OCI-LY7 (cell line): ENCODE measurements at regions not wholly inside any gene's neighbourhood (a gene's known extent, or its start where the extent isn't known, plus 50 kb on each side); places are given as distances from the start of the nearest gene placed in this dataset.

ENCODE experiments used
- CTCF ChIP-seq: fragments of 200-600 bp; sonication (generic); conservative IDR thresholded peaks from 2 replicates; pipeline ENCODE4 v1.5.1; 2014; ENCODE audit warnings: mild to moderate bottlenecking, antibody characterized with exemption, low read length, moderate library complexity, mixed read lengths
- EZH2phosphoT487 ChIP-seq: fragments of 200-600 bp; sonication (generic); IDR thresholded peaks from 2 replicates; pipeline ENCODE4 v1.6.1; 2018; ENCODE audit warnings: low read depth, borderline replicate concordance, mild to moderate bottlenecking, mixed run types, antibody characterized with exemption, low read length, moderate library complexity, mixed read lengths

GRCh38 chr6:90663873-90664272 lies 77.0 kb upstream of the MAP3K7 start:
- TF ChIP-seq CTCF (no peak), EZH2phosphoT487 (no peak)
